ENCODE measurements at regions not wholly inside any gene's neighbourhood (a gene's known extent, or its start where the extent isn't known, plus 50 kb on each side); places are given as distances from the start of the nearest gene placed in this dataset.

DNA sequence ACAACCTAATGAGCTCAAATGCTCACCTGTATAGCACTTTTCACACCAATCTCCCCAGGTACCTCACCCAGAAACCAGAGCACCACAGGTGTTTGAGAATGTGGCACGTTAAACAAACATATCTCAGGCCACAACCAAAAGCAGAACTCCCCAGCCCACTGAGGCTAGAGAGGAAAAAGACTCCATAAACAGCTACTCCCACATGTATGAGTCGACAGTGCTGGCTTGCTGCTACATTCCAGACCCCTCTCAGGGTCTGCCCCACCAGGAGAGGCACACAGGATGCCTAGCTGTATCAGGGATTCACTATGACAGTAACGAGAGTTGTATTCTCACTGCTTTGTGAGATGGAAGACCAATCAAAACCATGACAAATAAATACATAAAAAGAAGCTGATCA lies 242.6 kb upstream of the ARID1B start:
- Histone ChIP-seq H3K9me3 (no peaks in the 10 kb centered on the region), H3K36me3 (no peaks in the 10 kb centered on the region), H3K4me3 (ENCODE audit: low read depth, low read length) (no peak overlapping the region), H3K4me1 (no peaks in the 10 kb centered on the region), H3K27me3 (no peaks in the 10 kb centered on the region)
- TF ChIP-seq CTCF (IDR thresholded peaks at IDR 0.05; ENCODE audit: low read depth, low read length) = no peak
- DNase-seq = no peak

GRCh38 chr6:156533872-156534524 lies 243.2 kb upstream of the ARID1B start:
- TF ChIP-seq CTCF (IDR thresholded peaks at IDR 0.05; ENCODE audit: low read depth, low read length) = no peak
- DNase-seq = no peak
- H3K9me3 ChIP-seq = no peaks in the 10 kb centered on the region

DNA sequence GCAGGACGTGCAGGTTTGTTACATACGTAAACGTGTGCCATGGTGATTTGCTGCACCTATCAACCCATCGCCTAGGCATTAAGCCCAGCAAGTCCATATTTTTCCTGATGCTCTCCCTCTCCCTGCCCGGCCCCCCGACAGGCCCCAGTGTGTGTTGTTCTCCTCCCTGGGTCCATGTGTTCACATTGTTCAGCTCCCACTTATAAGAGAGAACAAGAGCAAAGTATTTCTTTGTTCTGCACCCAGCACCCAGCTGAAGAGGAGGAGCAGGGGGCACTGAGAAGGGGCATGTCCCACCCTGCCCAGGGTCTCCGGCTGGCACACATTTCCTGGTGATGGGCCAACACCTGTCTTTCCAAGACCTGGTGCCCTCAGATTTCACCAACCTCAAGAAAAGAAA lies 251.1 kb upstream of the ARID1B start:
- H3K36me3 ChIP-seq = no peaks in the 10 kb centered on the region
- no peaks in the 10 kb centered on the region for H3K9me3 ChIP-seq
- no peaks in the 10 kb centered on the region for H3K27me3 ChIP-seq
- no peak overlapping the region for H3K4me3 ChIP-seq (ENCODE audit: low read depth, low read length)
- no peak for DNase-seq
- H3K4me1 ChIP-seq = no peaks in the 10 kb centered on the region
- no peak for TF ChIP-seq CTCF (IDR thresholded peaks at IDR 0.05; ENCODE audit: low read depth, low read length)

More at GRCh38 chr6:156533872-156534524, 243.2 kb upstream of the ARID1B start:
- no peaks in the 10 kb centered on the region for H3K27me3 ChIP-seq
- H3K4me3 ChIP-seq (ENCODE audit: low read depth, low read length) = no peak overlapping the region
- no peaks in the 10 kb centered on the region for H3K36me3 ChIP-seq
- no peaks in the 10 kb centered on the region for H3K4me1 ChIP-seq

- H3K4me3 ChIP-seq (ENCODE audit: low read depth, low read length) = no peak overlapping the region
- no peaks in the 10 kb centered on the region for H3K36me3 ChIP-seq
- H3K4me1 ChIP-seq = no peaks in the 10 kb centered on the region
- no peaks in the 10 kb centered on the region for H3K27me3 ChIP-seq
- no peak for TF ChIP-seq CTCF (IDR thresholded peaks at IDR 0.05; ENCODE audit: low read depth, low read length)
- no peak for DNase-seq
- no peaks in the 10 kb centered on the region for H3K9me3 ChIP-seq
These were observed 251.6 kb upstream of the ARID1B start for GRCh38 chr6:156525541-156525940.

GRCh38 chr6:156519940-156520339 lies 257.2 kb upstream of the ARID1B start:
- no peaks in the 10 kb centered on the region for H3K36me3 ChIP-seq
- H3K9me3 ChIP-seq = no peaks in the 10 kb centered on the region
- TF ChIP-seq CTCF (IDR thresholded peaks at IDR 0.05; ENCODE audit: low read depth, low read length) = no peak
- H3K27me3 ChIP-seq = no peaks in the 10 kb centered on the region
- H3K4me3 ChIP-seq (ENCODE audit: low read depth, low read length) = no peak overlapping the region
- no peaks in the 10 kb centered on the region for H3K4me1 ChIP-seq
- no peak for DNase-seq

DNA sequence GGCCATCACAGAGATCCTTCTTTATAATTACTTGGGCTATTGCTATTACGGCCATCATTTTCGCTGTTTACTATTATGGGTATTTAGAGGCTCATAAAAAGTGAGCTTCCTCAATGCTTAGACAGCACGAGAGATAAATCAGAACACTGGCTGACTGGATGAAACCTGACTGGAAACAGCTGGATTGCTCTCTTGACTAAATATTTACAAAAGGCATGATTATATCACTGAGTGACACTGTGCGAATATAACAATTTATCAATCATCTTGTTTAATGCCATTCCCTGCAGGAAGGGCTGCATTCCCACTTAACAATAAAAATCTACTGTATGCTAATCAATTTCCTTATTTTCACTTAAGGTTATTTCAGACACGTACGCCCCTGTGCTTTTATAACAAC lies 260.1 kb upstream of the ARID1B start:
- Histone ChIP-seq H3K4me3 (ENCODE audit: low read depth, low read length) (no peak overlapping the region), H3K36me3 (no peaks in the 10 kb centered on the region), H3K4me1 (no peaks in the 10 kb centered on the region), H3K27me3 (no peaks in the 10 kb centered on the region), H3K9me3 (no peaks in the 10 kb centered on the region)
- no peak for TF ChIP-seq CTCF (IDR thresholded peaks at IDR 0.05; ENCODE audit: low read depth, low read length)
- DNase-seq = no peak

Data from BE2C (cell line).